GM04503 (cell line): ENCODE measurements at regions not wholly inside any gene's neighbourhood (a gene's known extent, or its start where the extent isn't known, plus 50 kb on each side); places are given as distances from the start of the nearest gene placed in this dataset.

Experiments used
- DNase-seq: peaks from one replicate; pipeline ENCODE4 v3.0.0-alpha.2; 2012; ENCODE audit warnings: low read depth

DNA sequence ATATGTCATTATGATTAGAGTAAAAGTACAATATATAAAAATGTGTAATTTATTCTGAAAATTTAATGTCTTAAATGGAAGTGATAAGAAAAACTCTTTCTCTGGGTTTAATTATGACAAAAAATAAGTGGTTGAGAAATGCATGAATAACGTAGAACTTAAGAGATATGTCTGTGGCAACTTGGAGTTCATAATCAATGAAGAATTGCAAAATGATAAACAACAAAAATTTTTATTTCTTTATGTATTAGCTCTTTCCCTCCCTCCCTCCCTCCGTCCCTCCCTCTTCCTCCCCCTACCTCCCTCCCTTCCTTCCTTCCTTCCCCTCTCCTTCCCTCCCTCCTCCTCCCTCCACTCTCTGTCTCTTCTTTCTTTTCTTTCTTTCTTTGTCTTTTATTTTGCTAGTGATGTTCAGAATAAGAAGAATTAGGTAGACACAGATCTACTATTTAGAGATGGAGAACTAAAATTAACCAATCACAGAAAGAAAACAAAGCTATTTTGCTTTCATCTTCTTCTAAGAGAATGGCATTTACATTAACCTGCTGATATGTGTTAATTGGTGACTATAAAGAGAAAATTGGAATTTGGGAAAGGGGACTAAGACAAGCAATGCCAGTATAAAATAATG, 96.3 kb upstream of the PDC start:
- no peak for DNase-seq

DNA sequence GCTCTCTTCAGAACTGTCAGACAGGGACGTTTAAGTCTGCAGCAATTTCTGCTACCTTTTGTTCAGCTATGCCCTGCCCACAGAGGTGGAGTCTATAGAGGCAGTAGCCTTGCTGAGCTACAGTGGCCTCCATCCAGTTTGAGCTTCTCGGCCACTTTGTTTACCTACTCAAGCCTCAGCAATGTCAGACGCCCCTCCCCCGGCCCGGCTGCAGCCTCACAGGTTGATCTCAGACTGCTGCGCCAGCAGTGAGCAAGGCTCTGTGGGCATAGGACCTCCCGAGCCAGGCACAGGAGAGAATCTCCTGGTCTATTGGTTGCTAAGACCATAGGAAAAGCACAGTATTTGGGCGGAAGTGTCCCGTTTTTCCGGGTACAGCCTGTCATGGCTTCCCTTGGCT, 89.9 kb upstream of the PDC start:
- no peak for DNase-seq

DNA sequence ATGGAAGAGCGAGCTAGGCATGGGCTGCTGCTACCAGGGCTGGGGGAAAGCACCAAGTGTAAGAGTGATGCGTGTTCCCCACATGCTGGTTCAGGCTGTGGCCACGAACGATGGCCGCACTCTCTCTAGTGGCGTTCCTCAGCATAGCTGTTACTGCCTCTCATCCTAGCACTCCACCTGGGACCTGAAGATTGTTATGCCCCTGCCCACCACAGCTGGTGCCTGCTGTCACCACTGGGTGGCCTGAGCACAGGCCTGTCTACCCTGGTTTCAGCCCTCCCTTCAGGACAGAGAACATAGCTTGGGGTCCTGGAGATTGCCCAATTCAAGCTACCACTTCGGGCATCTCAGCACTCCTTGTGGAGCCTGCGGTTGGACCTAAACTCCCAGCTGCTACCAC, 80.1 kb upstream of the PDC start:
- no peak for DNase-seq

DNA sequence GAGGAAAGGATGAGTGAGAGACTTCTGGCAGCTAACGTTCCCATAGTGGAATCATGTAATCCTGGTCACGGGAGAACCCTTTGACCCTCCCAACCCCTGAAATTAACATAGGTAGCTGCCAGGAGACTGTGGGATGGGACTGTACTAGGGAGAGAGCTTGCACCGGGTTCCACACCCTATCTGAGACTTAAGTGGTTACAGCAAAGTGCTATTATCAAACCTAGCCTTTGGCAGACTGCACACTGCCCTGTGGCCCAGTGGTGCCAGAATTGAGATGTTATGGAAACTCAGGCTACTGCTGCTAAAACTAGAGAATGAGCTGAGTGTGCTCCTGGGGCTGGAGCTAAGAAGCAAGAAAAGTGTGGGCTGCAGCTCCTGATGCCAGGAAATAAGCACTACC, 79.6 kb upstream of the PDC start:
- no peak for DNase-seq

DNA sequence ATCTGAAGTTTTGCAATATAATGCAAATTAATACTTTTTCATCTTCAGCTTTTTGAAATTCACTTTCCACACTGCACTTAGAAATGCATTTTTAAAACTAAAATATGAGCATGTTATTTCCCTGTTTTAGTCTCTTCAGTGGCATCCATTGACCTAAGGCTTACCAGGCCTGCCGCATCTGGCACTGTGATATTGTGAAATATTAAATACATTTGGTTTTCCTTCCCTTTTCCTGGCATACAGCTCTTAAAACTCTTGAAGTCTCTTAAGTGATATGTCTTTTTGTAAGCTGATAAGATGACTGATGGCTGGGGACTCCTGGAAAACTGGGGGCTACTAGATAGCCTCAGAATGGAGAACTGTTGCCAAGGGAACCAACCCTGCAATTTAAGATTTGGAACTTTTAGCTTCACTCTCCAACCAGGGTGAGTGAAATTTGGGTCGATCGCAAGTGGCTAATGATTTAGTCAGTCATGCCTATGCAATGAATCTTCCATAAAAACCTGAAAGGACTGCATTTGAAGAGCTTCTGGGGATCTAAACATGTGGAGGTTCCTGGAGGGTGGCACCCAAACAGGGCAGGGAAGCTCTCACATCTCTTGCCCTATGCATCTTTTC, 75.5 kb upstream of the PDC start:
- no peak for DNase-seq

DNA sequence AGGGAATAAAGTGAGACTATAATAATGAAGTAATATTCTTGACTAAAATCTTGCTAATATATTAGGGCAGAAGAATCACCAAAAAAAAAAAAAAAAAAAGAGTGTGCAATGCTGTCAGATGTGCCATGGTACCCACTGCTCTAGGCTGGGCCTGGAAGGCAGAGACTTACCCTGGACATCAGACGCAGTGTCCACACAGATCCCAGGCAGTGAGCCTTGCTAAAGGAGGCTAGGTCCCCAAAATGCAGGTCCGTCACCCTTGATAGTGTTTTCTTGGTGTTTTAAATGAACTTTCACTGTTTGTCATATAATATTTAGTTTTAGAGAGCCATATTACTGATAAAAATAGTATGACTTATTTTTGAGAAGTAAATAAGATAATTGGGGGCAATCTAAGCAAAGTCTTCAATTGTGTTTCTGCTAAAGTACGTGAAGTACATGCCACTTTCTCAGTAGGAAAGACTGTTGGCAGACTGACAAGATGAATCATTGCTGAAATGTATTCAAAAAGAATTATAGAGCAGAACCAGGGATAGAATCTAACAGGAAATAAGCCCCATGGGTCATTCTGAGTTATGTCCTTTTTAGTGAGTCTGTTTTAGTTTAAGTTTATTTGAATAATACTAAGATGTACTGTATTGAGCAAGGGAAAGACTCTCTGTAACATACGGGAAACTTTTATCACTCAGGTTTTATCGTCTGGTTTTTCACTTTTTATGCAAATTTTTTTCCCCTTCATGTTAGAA, 74.6 kb upstream of the PDC start:
- DNase-seq, result peak; percentile 85

DNA sequence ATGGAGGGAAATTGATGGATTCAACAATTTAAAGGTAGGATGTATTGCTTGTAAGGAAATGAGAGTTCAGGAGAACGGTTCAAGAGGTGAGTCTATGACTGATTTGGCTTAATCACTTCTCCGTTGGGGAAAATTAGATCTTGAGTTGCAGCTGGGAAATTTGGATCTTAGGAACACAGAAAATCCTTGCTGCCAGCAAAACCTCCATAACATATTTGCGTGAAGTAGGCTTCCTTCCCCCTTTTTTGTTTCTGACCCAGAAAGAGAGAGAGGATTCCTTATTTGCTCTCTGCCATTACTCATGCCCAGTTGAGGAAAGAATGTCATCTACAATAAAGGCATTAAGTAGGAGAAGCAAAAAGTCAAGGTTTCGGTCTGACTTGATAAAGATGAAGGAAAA, 73.5 kb upstream of the PDC start:
- DNase-seq, result no peak

DNA sequence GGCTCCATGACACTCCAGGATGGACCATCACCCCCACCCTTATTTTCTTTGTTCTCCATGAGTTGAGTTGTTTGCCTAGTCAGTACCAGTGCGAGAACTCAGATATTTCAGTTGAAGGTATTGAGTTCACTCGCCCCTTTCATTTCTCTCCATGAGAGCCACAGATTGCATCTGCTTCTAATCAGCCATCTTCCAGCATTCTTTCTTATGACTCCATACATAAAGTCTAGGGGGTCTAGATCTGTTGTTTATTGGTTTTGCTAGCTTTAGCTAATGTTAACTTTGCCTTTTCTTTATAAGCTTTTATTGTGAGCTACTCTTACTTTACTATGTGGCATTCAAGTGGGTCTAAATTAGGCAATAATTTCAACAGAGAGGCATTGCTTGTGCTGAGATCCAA, 71.6 kb upstream of the PDC start:
- DNase-seq, result no peak

DNA sequence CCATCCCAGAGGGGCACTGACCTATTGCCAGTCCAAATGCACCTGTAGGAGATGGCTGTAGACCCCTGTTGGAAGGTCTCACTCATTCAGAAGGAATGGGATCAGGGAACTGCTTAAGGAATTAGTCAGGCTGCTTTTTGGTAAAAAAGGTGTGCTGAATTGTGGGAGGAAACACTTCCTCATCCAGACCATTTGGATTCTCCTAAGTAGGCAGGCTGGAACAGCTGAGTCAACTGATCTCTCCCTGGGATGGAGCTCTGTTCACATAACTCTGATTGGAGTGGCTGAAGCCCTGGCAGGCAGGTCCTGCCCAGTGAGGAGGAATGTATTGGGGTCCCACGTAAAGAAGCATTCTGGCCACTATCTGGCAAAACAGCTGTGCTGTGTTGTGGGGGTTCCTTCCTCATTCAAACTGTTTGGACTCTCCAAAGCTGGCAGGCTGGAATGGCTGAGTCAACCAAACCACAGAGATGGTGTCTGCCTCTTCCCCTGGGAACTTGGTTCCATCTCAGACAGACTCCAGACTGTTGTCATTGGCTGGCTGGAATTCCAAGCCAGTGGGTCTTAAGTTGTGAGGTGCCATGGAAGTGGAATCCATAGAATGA, 70.7 kb upstream of the PDC start:
- DNase-seq, result no peak

DNA sequence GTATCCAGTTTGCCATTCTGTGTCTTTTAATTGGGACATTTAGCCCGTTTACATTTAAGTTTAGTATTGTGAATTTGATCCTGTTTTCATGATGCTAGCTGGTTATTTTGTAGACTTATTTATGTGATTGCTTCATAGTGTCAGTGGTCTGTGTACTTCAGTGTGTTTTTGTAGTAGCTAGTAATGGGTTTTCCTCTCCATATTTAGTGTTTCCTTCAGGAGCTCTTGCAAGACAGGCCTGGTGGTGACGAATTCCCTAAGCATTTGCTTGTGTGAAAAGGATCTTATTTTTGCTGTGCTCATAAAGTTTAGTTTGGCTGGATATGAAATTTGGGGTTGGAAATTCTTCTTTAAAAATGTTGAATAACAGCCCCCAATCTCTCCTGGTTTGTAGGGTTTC, 69.2 kb upstream of the PDC start:
- DNase-seq, result no peak

DNA sequence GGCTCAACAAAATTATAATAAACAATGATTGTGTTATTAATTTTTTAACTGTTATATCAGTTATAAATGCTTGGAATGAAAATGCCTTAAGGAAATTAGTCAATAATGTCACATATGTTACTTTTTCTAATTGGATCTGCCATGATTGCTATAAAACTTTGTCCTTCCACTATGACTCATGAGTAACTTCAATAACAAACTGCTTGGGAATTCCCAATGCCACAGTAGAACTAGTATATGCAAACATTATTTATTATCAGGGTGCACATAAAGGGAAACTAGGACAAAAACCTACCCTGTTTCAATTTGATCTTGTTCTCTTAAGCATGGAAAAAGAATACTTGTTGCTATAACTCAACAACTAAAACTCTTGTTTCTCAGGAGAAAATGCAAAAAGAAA, 59.1 kb upstream of the PDC start:
- no peak for DNase-seq

DNA sequence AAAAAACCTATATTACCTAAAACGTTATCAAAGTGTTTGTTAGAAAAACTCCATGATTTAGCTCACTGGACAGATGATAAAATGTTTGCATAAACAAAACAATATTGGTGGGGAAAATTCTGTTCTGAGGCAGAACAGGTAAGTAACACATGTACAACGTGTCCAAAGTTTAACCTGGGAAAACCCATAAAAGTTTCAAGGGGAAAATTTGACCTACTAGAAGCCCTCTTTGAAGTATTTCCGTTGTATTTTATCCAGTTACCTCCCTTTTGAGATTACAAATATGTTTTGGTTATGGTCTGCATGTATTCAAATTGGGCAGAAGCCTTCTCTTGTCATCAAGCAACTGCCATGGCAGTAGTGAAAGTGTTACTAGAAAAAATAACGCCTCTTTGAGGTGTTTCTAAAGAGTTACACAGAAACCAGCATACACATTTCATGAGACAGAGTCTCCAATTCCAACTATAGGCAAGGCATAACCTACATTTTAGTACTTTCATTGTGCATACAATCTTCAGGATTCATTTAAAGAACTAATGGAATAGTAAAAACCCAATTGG, 58.0 kb upstream of the PDC start:
- no peak for DNase-seq

DNA sequence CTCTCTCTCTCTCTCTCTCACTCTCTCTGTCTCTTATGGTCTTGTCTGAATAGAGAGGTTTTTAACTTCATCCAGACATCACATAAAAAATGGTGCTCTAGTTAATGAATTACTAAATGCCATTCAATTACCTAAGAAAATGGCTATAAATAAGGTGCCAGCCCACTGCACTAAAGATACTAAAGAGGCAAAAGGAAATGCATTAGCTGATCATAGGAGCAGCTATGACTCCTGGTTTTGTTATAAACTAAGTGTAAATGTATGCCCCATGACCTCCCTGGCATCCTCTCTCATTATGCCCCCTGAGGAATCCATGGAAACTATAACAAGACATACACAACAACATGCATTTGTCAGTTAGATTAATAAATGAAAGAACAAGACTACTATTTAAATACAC, 57.5 kb upstream of the PDC start:
- no peak for DNase-seq

DNA sequence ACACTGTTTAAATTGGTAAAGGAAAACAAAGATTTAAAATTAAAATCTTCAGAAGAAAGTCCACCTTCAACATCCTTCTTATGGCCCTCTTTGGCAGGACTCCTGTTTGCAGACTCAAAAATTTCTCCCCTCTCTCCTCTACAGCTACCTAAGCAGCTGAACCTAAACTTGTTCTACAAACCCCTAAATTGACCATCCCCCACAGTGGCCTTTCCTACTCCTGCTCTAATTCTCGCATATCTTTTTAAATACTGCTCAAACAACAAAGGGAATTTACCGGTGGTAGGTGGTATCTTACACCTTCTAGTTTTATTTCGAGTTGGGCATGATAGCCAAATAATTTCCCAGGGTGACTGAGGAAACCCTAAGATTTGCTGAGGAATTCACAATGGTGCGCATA, 53.5 kb upstream of the PDC start:
- no peak for DNase-seq

DNA sequence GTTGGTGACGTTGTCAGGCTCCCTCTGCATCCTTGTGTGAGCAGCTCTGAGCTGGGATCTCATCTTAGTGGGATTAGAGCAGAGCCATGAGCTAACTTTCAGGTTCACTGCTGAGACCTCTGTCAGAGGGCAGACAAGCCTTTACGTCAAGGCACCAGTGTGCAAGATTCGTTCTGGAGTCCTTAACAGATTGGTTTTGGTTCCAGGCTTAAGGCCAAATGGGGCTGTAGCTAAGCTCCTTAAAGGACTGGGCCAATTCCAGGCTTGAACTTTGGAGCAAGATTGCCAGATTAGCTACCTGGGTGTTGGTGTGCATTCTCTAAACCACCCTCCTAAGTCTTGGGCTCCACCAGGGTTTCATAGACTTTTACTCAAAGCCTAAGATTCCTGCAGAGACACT, 52.6 kb upstream of the PDC start:
- DNase-seq, result no peak

DNA sequence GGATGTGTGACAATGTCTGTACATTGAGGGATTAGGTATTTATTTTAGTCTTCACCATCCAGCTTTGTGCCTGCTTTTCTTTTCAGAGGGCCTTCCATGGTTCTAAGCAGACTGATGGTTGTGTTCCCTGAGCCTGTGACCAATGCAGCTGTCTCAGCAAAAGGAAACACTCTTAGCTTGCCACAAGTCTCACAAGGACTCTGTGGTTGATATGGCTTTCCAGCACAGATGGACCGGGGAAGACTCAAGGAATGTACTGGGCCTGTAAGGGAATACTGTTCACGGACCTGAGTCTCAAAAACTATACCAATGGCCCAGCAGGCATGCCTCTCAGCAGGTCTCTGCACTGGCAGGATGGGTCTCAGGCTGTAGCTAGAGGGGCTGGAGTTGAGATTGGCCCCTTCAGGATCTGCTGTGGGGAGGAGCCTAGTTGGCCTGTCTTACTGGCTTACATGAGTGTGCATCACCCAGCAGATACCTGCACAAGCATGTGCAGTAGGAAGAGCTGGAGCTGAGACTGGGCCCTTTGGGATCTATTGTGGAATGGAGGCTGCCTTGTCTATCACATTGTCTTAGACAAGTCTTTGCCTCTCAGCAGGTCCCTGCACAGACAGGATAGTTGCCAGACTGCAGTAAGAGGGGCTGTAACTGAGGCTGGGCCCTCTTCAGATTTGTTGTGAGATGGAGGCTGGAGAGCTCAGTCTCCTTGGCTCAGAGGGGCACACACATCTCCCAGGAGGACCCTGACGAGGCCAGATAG, 52.0 kb upstream of the PDC start:
- DNase-seq, result no peak

DNA sequence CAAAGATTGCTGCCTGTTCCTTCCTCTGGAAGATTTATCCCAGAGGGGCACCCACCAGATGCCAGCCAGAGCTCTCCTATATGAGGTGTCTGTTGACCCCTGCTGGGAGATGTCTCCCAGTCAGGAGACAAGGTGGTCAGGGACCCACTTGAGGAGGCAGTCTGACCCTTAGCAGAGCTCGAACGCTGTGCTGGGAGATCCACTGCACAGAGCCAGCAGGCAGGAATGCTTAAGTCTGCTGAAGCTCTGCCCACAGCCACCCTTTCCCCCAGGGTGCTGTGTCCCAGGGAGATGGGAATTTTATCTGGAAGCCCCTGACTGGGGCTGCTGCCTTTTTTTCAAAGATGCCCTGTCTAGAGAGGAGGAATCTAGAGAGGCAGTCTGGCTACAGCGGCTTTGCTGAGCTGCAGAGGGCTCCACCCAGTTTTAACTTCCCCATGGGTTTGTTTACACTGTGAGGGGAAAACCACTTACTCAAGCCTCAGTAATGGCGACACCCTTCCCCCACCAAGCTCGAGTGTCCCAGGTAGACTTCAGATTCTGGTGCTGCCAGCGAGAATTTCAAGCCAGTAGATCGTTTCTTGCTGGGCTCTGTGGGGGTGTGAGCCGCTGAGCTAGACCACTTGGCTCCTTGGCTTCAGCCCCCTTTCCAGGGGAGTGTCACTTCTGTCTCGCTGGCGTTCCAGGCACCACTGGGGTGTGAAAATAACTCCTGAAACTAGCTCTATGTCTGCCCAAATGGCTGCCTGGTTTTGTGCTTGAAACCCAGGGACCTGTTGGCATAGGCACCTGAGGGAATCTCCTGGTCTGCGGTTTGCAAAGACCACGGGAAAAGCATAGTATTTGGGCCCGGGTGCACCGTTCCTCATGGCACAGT, 51.1 kb upstream of the PDC start:
- DNase-seq, result no peak
